CD4-positive, alpha-beta T cell treated with Interleukin-1 beta for 1 hour (primary cell): ENCODE measurements at regions not wholly inside any gene's neighbourhood (a gene's known extent, or its start where the extent isn't known, plus 50 kb on each side); places are given as distances from the start of the nearest gene placed in this dataset.

Experiments
- DNase-seq, 2 donors: peaks; one replicate each; pipeline ENCODE4 v3.0.0-alpha.2; 2020 to 2022

DNA sequence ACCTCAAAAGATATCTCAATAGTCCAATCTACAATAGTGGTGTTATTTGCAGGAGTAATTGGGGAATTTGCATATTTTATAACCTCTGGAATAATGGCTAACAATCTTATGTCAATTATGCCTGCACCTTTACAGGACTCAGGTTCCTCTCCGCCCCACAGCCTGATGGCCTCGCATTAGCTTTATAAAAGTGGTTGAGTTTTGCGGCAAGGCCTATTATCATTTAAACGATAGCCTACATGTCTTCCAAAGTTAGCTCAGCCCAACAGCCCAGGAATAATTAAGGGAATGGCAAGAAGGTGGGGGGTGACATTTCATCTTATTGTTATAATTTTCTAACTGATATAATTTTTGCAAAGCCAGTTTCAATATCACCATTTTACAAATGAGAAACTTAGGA lies 97.3 kb downstream of the RTP4 start:
- no peak for DNase-seq

DNA sequence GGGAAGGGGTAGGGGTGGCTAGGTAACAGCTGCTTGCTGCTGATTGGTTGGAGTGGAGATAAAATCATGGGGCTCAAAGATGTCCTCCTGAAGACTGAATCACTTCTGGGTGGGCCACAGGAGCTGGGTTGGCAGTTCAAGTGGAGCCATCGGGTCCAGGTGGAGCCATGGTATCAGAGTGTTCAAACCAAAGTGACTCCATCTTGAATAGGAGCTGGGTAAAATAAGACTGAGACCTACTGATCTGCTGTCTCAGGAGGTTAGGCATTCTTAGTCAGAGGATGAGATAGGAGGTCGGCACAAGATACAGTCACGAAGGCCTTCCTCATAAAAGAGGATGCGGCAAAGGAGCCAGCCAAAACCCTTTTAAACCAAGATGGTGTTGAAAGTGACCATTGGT lies 96.5 kb downstream of the RTP4 start:
- DNase-seq = no peak

DNA sequence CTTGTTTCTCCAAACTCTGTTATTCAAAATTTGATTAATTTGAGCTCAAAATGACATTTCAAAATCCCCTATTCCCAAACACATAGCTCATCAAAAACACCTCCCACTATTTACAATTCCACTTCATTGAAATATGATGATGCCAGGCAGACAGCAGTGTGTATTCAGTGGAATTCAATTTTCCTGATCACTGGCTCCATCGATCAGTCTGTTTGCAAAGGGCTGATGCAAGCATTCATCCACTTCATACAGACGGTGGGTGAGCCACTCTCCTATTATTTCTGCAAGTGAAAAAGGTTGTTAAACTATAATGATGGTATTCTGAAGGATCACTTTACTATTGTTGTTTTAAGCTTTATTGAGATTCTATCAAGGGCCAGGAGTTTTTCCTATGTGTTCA lies 90.7 kb downstream of the RTP4 start:
- DNase-seq = no peak

DNA sequence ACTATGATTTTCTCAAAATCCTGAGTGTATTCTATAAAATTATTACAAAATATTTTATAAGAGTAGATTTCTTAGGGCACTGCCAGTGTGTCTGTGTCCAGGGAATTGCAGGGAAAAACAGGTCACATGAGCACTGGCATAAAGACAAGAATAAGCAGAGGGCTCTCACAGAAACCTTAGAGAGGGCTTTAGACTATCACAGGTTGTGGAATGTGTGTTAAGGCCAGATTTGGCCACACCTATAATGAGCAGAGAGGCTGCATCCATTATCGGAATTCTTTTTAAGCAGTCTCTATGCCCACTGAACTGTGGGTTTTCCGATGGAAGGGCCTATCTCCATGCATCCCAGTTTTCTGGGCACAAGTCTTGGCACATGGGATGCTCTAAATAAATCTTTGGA lies 90.2 kb downstream of the RTP4 start:
- no peak for DNase-seq

DNA sequence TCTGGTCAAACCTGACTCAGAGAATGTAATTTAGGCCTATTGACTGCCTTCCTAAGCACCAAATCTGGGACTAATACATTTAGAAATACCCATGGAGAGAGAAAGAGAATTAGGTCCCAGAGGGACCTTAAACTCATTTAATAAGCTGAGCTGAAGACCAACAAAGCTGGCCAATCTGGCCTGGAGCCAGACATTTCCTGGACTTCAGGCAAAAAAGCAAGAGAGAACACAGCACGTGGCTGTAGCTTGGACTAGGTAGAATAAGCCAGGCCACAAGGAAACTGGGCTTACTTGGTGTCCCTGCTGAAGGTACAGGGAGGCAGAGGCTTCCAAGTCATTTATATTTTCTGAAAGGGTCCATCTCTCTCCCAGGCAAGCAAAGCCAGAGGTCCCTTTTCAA lies 88.1 kb downstream of the RTP4 start:
- DNase-seq = no peak

DNA sequence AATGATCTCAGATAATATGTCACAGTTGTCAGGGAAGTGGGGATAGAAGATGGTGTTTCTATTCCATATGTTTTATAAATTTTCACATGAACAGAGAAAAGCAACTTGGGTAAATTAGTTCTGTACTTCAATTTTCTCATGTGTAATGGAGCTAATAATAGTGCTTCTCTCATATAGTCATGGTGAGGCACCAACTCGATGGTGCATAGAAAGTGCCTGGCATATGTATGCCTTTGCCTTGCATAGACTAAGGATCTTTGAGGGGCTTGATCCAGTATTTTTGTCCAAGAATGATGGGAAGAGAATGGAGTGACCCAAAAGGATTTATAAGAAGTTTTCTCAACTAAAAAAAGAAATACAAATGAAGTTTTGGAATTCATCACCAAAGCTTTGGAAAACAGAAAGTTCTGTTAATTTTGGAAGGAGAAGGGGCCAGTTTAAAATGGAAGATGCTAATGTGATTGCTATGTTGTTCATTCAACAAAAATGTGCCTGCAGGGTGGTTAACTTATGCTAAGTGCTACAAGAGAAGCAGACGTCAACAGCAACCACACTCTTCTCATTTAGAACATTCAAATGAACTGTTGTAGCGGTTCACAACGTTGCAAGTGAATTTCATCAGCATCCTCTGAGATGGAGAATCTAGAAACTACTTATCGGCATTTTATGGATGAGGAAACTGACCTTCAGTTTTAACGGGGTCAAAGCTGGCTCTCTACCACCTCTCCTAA lies 86.1 kb downstream of the RTP4 start:
- DNase-seq = no peak

DNA sequence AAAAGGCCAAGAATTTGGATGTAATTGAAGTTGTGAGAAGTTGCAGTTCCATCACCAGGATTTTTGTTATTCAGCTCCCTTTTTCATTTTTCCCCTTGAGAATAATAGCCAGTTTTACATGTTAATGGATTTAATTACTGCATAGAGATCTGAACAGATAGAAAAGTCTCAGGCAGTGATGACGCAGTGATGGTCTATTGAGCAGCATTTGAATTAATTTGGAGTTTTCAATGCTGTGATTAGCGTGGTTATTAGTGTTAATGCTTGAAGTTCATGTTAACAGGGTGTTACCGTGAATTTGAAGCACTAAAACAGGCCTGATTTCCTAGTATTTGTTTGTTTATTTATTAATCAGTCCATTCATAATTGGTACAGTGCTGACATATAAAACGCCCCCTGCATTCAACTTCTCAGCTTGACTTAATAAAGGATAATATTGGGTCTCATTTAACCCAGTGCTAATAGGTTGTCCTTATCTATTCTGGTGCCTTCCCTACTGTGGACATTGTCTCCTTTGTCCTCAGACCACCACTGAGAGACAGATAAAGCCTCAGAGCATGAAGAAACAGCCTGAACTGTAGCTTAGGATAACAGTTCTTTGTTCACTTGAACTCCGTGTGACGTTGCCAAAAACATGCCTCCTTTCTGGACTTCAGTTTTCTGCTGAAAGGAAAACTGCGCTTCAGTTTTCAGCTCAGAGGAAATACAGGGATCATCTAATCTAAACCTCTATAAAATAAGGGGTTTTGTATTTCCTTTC lies 82.4 kb downstream of the RTP4 start:
- DNase-seq = no peak

DNA sequence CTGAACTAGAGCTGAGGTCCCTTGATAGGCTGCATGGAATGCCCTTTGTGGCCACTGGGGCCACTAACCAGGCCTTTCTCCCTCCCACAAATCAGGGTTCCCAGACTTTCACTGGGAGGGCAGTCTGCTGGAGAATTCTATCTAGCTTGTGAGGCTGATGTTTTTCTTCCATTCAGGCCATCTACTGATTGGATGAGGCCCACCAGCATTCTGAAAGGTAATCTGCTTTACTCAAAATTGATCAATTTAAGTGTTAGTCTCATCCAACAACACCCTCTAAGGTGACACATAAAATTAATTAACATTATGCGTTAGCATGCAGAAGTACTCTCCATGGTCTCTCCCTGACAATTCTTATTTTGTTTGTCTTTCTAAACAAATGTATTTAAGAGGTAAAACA lies 80.5 kb downstream of the RTP4 start:
- no peak for DNase-seq

DNA sequence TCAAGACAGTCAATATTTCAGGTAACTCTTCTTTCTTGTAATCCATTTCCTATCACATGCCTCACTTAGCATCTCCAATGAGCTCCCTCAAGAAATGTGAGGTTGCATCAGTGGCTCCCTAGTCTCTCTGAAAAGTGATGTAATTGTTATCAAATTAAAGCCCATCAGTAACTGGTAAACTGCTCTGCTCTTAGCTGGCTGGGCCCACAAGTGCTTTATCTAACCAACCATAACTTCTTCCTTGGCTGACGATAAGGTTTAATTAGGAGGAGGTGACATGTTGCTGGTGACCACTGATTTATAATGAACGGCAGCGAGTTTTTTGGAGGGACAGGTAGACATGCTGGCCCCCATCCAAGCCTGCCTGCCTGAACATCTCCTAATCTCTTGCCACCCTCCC lies 79.6 kb downstream of the RTP4 start:
- DNase-seq = no peak

DNA sequence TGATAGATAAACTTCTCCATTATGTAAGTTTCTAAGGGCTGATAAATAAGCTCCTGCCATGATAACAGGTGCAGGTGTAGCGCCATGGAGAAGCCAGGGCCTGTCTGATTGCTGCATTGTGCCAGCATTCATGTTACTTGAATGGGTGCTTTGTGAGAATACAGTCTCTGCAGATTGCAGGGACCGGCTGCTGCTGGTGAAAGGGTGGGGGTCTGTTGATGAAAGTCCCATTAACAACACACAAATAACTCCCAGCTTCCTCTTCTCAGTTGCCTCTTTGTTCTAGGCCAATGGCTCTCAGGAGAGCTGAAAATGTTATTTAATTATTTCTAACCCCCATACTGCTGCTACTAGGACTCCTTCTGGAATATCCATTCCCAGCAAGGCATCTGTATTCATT lies 77.2 kb downstream of the RTP4 start:
- no peak for DNase-seq

DNA sequence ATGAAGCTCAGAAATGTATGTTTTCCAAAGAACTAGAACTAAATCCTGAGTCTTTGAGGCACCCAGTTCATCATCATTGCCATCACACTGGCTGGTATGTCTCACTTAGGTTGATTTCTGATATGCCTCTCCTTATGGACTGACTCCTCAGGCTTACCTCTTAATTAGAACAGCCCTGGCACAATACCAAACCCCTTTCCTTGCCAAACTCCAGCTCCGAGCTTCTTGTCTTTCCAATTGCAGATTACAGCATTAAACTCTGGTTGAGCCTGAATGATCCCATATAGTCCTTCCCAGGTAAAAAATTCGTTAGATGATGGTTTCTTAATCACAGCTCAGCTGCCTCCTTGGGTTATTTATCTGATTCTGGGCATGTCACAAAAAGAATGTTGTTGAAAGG lies 66.3 kb downstream of the RTP4 start:
- DNase-seq = no peak

DNA sequence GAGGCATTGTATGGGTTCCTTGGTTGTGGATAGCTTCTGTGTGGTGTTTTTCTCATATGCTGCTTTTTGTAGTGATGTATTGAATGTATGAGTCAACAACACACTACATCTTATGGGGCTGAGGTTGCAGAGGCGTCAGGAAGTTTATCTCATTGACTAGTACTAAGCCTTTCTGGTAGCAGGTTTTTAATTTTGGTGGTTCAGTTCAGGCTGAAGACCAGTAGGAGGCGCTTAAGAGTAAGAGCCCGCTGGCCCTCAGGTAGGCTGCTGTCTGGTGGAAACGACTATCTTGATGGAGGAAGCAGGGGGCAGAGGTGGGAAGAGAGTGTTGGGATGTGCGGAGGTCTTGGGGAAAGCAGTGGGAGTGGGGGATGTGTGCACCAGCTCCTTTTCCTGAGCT lies 62.4 kb downstream of the RTP4 start:
- DNase-seq = no peak
